ENCODE measurements at regions not wholly inside any gene's neighbourhood (a gene's known extent, or its start where the extent isn't known, plus 50 kb on each side); places are given as distances from the start of the nearest gene placed in this dataset.

DNA sequence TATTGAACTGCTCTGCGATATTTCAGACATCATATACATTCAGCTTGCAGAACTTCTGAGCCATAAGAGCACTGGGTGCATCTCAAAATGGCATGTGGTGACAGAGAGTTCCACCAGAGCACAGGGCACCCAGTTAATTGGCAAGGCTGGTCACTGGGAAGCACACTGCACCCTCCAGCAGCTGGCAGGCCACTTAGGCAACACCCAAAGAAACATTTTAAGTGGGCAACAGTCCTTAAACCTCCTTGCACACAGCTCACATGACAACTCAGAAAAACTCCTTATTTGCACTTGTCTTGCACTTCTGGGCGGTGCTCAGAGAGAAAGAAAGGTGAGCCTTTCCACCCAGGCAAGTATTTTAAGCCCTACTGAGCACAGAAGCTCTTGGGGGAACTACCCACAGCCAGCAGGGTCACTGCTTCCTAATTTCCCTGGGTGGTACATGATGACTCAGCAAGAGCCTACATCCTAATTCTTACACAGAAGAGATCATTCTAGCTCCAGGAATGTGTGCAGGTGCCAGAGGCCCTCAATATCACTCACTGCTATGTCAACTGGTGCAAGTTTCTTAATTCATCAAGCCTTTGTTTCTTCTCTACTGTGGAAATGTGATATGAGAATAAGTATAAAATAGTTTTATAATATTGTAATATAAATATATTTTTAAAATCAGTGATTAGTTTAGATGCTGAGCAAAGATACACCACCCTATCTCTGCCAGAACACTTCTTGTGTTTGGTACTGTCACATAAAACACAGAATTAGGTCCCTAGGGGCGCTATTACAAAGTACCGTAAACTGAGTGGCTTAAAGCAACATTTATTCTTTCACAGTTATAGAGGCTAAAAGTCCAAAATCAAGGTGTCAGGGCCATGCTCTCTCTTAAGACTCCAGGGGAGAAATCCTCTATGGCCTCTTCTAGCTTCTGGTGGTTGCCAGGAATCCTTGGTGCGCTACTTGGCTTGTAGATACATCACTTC lies 155.1 kb upstream of the PPARGC1A start:
- Histone ChIP-seq H3K36me3 (ENCODE audit: low read length) (no peaks in the 10 kb centered on the region), H3K4me2 (ENCODE audit: low read depth, low read length, poor library complexity, severe bottlenecking) (no peak overlapping the region), H3K79me2 (ENCODE audit: insufficient read depth, low read length) (no peaks in the 10 kb centered on the region), H4K20me1 (ENCODE audit: low read depth, low read length) (no peaks in the 10 kb centered on the region), H3K9me2 (replicated peaks; ENCODE audit: insufficient read depth, low read length) (no peaks in the 10 kb centered on the region), H3K27me3 (ENCODE audit: low read length) (no peaks in the 10 kb centered on the region), H3K27ac (ENCODE audit: low read depth, low read length) (no peak overlapping the region), H3K4me3 (ENCODE audit: insufficient read depth, low read length, poor library complexity, severe bottlenecking) (no peak overlapping the region), H2AFZ (ENCODE audit: low read depth, low read length, severe bottlenecking) (no peak overlapping the region), H3F3A (ENCODE audit: insufficient read depth) (no peaks in the 10 kb centered on the region), H3K9me3 (ENCODE audit: insufficient read depth, low read length) (no peaks in the 10 kb centered on the region), H3K9ac (ENCODE audit: low read length) (no peak overlapping the region)
- TF ChIP-seq, protein P1, sequence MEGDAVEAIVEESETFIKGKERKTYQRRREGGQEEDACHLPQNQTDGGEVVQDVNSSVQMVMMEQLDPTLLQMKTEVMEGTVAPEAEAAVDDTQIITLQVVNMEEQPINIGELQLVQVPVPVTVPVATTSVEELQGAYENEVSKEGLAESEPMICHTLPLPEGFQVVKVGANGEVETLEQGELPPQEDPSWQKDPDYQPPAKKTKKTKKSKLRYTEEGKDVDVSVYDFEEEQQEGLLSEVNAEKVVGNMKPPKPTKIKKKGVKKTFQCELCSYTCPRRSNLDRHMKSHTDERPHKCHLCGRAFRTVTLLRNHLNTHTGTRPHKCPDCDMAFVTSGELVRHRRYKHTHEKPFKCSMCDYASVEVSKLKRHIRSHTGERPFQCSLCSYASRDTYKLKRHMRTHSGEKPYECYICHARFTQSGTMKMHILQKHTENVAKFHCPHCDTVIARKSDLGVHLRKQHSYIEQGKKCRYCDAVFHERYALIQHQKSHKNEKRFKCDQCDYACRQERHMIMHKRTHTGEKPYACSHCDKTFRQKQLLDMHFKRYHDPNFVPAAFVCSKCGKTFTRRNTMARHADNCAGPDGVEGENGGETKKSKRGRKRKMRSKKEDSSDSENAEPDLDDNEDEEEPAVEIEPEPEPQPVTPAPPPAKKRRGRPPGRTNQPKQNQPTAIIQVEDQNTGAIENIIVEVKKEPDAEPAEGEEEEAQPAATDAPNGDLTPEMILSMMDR (IDR thresholded peaks at IDR 0.05; ENCODE audit: insufficient read depth, low read length, poor library complexity, severe bottlenecking), result no peak
- no peak for TF ChIP-seq EZH2phosphoT487 (conservative IDR thresholded peaks at IDR 0.05; ENCODE audit: low read length)

DNA sequence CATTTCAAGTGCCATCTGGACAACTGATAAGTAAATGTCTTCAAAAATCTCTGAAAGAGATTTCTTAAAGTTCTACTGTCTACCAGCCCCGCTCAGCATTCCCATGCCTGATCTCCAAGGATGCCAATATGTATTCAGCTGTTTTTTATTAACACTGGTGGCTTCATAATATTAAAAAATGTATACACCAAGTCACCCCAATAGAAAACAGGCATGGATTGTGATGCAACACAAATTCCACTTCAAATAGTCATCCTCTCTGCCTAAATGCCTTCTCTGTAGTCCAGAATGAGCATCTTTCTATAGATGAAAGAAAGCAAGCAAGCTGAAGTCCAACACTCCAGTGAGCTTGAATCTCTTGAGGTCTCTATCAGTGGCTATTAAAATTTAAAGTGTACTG lies 152.2 kb upstream of the PPARGC1A start:
- H3K4me2 ChIP-seq (ENCODE audit: low read depth, low read length, poor library complexity, severe bottlenecking), result no peak overlapping the region
- H3K79me2 ChIP-seq (ENCODE audit: insufficient read depth, low read length), result no peaks in the 10 kb centered on the region
- no peaks in the 10 kb centered on the region for H3K9me3 ChIP-seq (ENCODE audit: insufficient read depth, low read length)
- TF ChIP-seq, protein P1 (IDR thresholded peaks at IDR 0.05; ENCODE audit: insufficient read depth, low read length, poor library complexity, severe bottlenecking), result no peak
- no peak for TF ChIP-seq EZH2phosphoT487 (conservative IDR thresholded peaks at IDR 0.05; ENCODE audit: low read length)
- no peak overlapping the region for H3K9ac ChIP-seq (ENCODE audit: low read length)
- H4K20me1 ChIP-seq (ENCODE audit: low read depth, low read length), result no peaks in the 10 kb centered on the region
- no peaks in the 10 kb centered on the region for H3K9me2 ChIP-seq (replicated peaks; ENCODE audit: insufficient read depth, low read length)
- H3K4me3 ChIP-seq (ENCODE audit: insufficient read depth, low read length, poor library complexity, severe bottlenecking), result no peak overlapping the region
- H3F3A ChIP-seq (ENCODE audit: insufficient read depth), result no peaks in the 10 kb centered on the region
- H3K36me3 ChIP-seq (ENCODE audit: low read length), result no peaks in the 10 kb centered on the region
- no peaks in the 10 kb centered on the region for H3K27me3 ChIP-seq (ENCODE audit: low read length)
- H2AFZ ChIP-seq (ENCODE audit: low read depth, low read length, severe bottlenecking), result no peak overlapping the region
- no peak overlapping the region for H3K27ac ChIP-seq (ENCODE audit: low read depth, low read length)

DNA sequence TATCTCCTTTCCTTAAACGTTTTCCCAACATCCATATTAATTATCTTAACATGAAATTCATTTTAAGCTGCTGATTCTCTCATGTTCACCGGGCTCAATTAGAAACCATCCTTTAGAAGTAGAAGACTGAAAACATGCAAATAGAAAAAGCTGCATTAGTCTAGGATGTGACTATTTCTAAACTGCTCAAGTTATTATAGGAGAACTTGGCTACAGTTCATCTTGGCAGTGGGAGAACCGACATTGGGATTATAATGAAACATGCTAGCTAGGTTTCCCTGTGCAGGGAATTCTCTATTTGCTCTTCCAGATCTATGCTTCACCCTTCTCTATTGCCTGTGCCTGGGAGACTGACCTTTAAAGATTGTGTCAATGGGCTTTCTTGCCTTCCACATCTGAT lies 151.0 kb upstream of the PPARGC1A start:
- Histone ChIP-seq H3K9ac (ENCODE audit: low read length) (no peak overlapping the region), H3K4me2 (ENCODE audit: low read depth, low read length, poor library complexity, severe bottlenecking) (no peak overlapping the region), H3K27me3 (ENCODE audit: low read length) (no peaks in the 10 kb centered on the region), H3K9me2 (replicated peaks; ENCODE audit: insufficient read depth, low read length) (no peaks in the 10 kb centered on the region), H4K20me1 (ENCODE audit: low read depth, low read length) (no peaks in the 10 kb centered on the region), H2AFZ (ENCODE audit: low read depth, low read length, severe bottlenecking) (no peak overlapping the region), H3K79me2 (ENCODE audit: insufficient read depth, low read length) (no peaks in the 10 kb centered on the region), H3K36me3 (ENCODE audit: low read length) (no peaks in the 10 kb centered on the region), H3K27ac (ENCODE audit: low read depth, low read length) (no peak overlapping the region), H3K9me3 (ENCODE audit: insufficient read depth, low read length) (no peaks in the 10 kb centered on the region), H3K4me3 (ENCODE audit: insufficient read depth, low read length, poor library complexity, severe bottlenecking) (no peak overlapping the region), H3F3A (ENCODE audit: insufficient read depth) (no peaks in the 10 kb centered on the region)
- TF ChIP-seq, protein P1 (IDR thresholded peaks at IDR 0.05; ENCODE audit: insufficient read depth, low read length, poor library complexity, severe bottlenecking), result no peak
- no peak for TF ChIP-seq EZH2phosphoT487 (conservative IDR thresholded peaks at IDR 0.05; ENCODE audit: low read length)

All from SU-DHL-6 (cell line).